HG02623 (cell line): ENCODE measurements at regions not wholly inside any gene's neighbourhood (a gene's known extent, or its start where the extent isn't known, plus 50 kb on each side); places are given as distances from the start of the nearest gene placed in this dataset.

ENCODE experiments used
- ATAC-seq: cut with Tn5 transposase; IDR thresholded peaks from one replicate; pipeline ENCODE4 v1.9.1; 2021; ENCODE audit warnings: moderate library complexity; ENCODE audit not compliant: unreplicated experiment

DNA sequence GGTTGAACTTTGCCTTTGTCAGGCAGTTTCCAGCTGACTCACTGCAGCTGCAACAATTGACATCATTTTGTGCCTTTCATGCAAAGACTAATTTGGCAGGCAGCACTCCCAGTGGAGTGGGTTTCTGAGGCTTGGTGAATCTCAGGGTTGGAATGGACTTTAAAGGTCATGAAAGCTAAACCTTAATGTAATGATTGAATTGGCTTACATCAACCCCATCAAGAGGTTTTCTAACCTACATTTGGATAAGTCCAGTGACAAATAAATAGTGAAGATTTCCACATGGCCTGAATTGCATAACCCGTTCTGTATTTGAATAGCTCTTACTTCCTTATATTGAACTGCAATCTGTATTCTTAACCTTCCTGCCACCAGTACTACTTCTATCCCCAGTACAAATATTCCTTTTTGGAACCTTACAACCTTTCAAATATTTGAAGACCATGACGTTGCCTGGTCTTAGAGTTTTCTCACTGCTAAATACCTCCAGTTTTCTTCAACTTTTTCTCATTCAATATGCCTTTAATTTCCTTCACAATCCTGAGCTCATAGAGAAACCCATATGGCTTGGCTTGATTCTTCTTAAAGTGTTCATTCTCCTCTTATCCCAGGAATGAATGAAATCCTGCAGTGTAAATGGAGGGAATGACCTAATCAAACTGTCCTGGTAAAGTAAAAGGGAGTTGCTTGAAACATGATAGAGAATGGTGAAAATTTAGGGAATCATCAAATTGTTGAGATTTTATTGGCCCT lies 168.1 kb upstream of the NOVA1 start:
- no peak for ATAC-seq

DNA sequence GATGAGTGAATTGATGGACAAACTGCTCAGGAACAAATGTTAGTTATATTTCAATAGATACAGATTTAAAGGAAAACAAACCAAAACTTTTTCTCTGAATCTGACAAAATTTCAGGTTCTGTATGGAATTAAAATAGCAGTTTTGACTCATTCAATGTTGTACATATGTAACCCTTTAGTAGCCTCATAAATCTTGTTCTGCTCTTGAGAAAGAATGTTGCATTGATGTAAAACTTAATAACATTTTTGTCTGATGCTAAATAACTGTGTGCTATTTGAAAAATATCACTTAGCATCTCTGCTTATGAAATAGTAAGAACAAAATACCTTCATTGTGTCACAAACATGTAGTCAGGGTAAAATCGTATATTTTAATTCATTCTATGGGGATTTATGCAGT lies 168.9 kb upstream of the NOVA1 start:
- ATAC-seq, result no peak

- no peak for ATAC-seq
Observed at GRCh38 chr14:26773906-26774593, 176.2 kb upstream of the NOVA1 start.

GRCh38 chr14:26775765-26776563 lies 178.1 kb upstream of the NOVA1 start:
- no peak for ATAC-seq

- no peak for ATAC-seq
Observed at GRCh38 chr14:26791117-26791806, 193.4 kb upstream of the NOVA1 start.

GRCh38 chr14:26794731-26795130 lies 196.9 kb upstream of the NOVA1 start:
- ATAC-seq, result no peak

DNA sequence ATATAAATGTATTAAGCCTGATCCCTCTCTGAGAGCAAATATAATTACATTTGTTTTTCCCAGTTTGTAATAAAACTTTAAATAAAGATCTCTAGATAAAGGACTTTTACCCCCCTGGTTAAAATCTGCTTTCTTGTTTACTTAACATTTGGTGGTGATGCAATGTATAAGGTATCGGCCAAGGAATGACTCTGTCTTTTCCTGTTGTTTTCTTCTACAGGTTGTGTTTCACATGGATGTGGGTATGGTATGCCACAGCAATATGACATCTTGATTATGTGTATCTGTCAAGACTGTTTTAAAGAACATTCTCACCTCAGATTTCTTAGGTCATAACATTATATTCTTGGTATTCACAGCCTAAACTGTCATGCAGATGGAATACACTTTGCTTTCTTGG lies 210.6 kb upstream of the NOVA1 start:
- ATAC-seq, result no peak

- ATAC-seq, result no peak
Observed at GRCh38 chr14:26810631-26811030, 212.8 kb upstream of the NOVA1 start.

DNA sequence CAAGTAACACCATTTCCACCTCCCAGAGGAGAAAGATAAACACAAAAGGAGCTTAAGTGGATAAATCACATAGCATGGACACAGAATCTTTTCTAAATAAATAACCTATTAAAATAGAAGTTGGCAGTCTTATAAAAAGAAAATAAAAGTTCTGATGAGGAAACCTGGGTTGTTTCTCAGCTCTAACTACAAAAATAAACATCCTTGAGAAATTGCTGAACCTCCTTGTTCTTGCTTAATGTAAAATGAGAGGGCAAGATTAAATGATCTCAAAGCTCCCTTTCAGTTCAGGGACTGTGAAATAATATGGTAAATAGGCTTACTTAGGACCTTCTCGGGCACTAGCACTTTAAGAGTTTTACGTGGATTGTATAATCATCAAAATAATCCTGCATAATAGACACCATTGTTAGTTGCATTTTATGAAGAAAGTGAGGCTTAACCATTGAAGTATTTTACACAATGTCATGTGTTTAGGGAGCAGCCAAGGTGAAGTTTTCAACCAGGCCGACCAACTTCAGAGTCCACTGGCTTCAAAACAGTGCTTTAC lies 214.0 kb upstream of the NOVA1 start:
- ATAC-seq, result no peak

- no peak for ATAC-seq
Observed at GRCh38 chr14:26820138-26820537, 222.3 kb upstream of the NOVA1 start.

GRCh38 chr14:26820572-26820971 lies 222.7 kb upstream of the NOVA1 start:
- ATAC-seq, result no peak

- ATAC-seq, result no peak
Observed at GRCh38 chr14:26828741-26829140, 230.9 kb upstream of the NOVA1 start.

- ATAC-seq, result no peak
Observed at GRCh38 chr14:26833621-26834176, 235.9 kb upstream of the NOVA1 start.

DNA sequence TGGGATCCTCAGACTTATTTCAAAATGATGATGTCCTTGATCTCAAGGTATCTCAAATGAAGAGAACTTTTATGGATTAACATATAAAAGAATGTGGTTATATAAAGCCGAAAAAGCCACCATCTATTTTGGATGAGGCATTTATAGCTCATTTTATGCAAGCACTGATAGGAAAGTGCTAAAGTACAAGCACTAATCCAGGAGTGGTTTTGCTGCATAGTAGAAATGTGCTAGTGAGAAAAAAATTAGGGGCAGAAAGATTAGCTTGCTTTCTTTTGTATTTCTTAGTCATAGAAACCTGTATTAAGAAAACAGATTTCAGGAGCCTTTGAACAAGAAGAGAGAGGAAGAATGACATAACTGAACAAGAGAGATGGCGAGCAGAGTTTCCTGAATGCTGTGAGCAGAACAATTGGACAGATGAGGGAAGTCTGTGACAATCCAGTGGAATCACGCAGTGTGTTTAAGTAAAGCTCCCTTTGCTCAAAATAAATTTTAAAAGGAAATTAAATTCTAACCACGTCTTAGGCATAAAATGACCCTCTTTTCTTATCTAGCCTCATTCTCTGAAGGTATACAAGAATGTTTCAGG lies 238.2 kb upstream of the NOVA1 start:
- ATAC-seq, result no peak

DNA sequence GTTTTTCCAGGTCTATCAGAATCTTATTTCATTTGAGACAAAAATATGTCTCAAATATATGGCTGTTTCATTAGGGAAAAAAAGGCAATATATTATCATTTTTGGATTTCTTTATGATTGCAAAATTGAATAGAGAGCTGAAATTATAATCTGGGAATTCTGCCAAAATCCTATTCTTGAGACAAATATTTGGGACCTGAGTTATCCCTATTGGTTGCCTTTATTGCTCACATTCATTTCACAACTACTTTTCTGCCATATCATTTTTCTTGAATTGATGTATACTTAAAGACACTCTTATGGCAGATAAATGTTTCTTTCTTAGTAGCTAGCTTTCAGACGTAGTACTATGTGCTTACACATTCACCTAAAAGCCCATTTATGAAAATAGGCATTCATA lies 241.6 kb upstream of the NOVA1 start:
- ATAC-seq, result no peak

DNA sequence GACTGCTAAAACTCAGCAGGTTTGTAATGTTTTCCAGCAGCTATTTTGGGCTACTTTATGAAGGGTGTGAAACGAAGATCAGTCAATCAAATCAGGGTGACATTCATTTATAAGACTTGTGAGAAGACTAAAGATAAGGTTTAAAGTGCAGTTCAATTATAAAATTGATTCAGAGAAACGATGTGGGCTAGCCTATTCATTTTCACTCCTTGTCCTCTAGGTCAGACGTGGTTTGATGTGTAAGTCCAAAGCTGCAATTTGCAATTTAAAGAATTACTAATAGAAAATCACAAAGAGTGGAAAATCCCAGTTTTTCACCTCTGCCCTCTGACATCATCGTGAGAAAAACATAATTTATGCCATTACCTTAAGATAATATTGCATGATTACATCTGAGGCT lies 243.5 kb upstream of the NOVA1 start:
- ATAC-seq, result no peak

- no peak for ATAC-seq
Observed at GRCh38 chr14:26841920-26842741, 244.3 kb upstream of the NOVA1 start.

- no peak for ATAC-seq
Observed at GRCh38 chr14:26845151-26845818, 247.5 kb upstream of the NOVA1 start.

- no peak for ATAC-seq
Observed at GRCh38 chr14:26846388-26846787, 248.6 kb upstream of the NOVA1 start.
